HG02885 (cell line): ENCODE measurements at regions not wholly inside any gene's neighbourhood (a gene's known extent, or its start where the extent isn't known, plus 50 kb on each side); places are given as distances from the start of the nearest gene placed in this dataset.

Experiments
- ATAC-seq: cut with Tn5 transposase; IDR thresholded peaks from one replicate; pipeline ENCODE4 v1.9.1; 2021; ENCODE audit warnings: mild to moderate bottlenecking; ENCODE audit not compliant: unreplicated experiment, poor library complexity

DNA sequence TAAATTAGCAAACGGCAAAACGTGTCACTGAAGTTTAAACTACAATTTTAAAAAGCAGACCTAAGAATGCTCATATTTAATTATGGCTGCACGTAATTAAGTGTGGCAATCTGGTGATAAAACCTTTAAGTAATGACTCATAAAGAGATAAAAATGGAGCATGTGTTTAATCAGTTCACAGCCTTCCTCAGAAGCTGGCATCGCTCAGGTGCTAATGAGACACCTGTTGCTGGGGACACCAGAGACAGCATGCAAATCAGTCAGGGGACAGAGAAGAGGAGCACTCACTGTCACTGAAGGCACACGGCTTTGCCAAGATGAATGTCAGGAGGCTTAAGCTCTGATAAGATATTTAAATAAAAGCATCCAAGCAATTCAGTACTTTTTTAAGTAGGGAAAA is 840.3 kb downstream of the GALC start:
- ATAC-seq = no peak

- ATAC-seq = no peak
Observed at GRCh38 chr14:87149583-87150354, 843.2 kb downstream of the GALC start.

GRCh38 chr14:87148655-87149054 is 844.3 kb downstream of the GALC start:
- no peak for ATAC-seq

DNA sequence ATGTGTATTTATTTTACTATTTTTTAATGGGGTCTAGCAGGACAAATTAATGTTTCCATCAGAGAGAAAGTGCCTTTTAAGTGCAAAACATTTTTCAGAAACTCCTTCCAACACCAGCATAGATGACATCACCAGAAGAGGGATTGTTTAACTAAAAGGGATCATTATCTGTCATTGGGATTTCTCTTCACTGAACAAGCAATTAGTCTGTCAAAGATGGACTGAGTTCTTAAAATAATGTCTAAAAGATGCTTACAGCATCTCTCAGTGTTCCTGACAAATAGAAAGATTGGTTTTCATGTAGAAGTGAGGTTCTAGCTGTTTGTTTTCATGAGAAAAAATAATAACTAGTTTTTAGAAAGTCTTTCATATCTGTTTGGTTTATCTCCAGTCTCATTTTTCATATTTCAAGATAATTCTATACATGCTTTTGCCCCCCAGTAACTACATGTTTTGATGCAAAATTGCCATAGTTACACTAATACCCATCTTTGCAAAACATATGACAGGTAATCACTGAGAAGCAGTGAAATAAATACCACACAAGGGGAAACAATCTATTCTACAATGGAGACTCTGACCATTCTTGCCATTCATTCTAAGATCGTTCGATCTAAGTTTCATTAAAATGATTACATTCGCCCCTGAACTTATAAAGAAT is 850.3 kb downstream of the GALC start:
- no peak for ATAC-seq

GRCh38 chr14:87141801-87142200 is 851.2 kb downstream of the GALC start:
- ATAC-seq = no peak

DNA sequence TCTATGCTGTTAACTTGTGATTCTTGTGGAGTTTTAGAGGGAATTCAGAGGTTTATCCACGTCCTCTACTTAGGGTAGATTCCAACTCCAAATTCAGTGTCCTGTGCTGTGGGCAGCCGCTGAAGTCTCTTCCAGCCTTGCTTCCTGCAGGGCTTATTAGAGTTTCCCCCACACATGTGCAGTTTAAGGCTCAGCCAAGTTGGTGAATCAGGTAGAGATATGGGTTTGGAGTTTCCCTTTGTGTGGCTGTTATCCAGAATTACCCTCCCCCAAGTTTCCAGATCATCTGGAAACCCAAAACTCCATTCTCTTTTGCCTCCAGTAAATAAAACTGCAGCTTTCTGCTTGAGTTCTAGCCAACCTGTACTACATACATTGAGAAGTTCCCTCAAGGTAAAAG is 853.7 kb downstream of the GALC start:
- ATAC-seq = no peak

GRCh38 chr14:87133073-87133801 is 859.7 kb downstream of the GALC start:
- no peak for ATAC-seq

GRCh38 chr14:87131879-87132278 is 861.1 kb downstream of the GALC start:
- no peak for ATAC-seq

- no peak for ATAC-seq
Observed at GRCh38 chr14:87122166-87122565, 870.8 kb downstream of the GALC start.

GRCh38 chr14:87121716-87122115 is 871.3 kb downstream of the GALC start:
- no peak for ATAC-seq

DNA sequence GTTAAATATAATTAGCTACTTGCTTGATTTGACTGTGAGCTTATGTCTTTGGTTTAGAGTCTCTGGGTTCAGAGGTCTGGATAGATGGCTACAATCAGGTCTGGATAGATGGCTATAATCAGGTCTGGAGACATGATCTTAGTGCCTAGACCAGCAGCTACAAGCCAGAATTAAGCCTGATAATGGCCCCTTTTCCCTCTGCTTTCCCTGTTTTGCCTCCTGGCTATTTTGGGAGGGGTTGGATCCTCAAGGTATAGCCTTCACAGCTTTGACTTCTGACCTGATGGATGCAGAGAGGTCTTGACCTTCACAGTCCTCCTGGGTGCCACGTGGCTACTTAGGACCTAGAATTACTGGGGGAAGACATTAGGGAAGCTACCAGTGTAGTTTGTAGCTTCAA is 877.7 kb downstream of the GALC start:
- ATAC-seq = no peak

- ATAC-seq = no peak
Observed at GRCh38 chr14:87113286-87113685, 879.7 kb downstream of the GALC start.

- ATAC-seq = no peak
Observed at GRCh38 chr14:87111741-87112140, 881.2 kb downstream of the GALC start.

GRCh38 chr14:87111126-87111525 is 881.9 kb downstream of the GALC start:
- no peak for ATAC-seq

GRCh38 chr14:87109271-87109670 is 883.7 kb downstream of the GALC start:
- no peak for ATAC-seq

DNA sequence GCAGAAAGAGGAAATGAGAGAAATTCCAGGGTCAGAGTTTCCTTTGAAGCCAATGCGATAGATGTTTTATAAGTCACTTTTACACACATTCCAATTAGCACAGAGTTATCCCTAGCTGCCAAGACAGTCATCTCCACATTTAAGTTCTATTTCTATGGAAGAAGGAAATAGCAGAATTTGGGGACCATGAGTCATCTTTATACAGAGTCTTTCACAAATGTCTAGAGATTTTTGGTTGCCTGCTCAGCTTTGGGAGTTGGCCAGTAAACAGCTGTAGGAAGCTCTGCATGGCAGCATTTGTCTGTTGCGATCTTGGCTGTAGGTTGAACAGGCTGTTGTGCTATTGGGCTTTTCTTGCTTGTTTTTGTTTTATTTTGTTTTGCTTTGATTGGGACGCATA is 884.3 kb downstream of the GALC start:
- ATAC-seq = no peak

GRCh38 chr14:87102811-87103378 is 890.1 kb downstream of the GALC start:
- no peak for ATAC-seq

DNA sequence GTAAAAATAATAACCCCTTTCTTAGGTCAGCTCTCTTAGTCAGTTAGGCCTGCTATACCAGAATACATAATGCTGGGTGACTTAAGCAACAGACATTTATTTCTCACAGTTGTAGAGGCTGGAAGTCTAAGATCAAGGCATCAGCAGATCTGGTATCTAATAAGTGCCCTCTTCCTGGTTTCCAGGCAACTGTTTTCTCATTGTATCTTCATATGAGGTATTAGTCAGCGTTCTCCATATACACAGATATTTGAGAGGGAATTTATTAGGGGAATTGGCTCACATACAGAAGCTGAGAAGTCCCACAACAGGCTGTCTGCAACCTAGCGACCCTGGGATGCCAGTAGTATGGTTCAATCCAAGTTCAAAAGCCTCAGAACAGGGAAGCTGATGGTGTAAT is 896.0 kb downstream of the GALC start:
- ATAC-seq = no peak

- ATAC-seq = no peak
Observed at GRCh38 chr14:87094913-87095312, 898.1 kb downstream of the GALC start.

GRCh38 chr14:87088588-87088987 is 904.4 kb downstream of the GALC start:
- no peak for ATAC-seq

DNA sequence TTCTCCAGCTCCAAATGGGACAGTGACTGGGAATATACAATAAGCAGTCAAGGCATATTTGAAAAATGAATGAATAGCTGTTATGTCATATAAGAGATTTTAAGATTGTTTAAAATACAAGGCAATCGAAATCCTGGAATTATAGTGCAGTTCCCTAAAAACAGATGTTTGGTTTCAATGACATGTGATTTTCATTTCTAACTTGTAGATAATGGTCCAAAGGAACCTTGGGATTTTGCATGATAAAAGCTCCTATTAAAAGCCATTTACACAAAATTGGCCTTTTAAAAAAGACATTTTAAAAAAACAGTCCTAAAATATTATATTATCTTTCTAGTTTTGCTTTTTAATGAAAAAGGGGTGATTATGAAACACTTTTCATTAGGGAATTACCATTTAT is 905.1 kb downstream of the GALC start:
- ATAC-seq = no peak
